ENCODE measurements at regions not wholly inside any gene's neighbourhood (a gene's known extent, or its start where the extent isn't known, plus 50 kb on each side); places are given as distances from the start of the nearest gene placed in this dataset.

DNA sequence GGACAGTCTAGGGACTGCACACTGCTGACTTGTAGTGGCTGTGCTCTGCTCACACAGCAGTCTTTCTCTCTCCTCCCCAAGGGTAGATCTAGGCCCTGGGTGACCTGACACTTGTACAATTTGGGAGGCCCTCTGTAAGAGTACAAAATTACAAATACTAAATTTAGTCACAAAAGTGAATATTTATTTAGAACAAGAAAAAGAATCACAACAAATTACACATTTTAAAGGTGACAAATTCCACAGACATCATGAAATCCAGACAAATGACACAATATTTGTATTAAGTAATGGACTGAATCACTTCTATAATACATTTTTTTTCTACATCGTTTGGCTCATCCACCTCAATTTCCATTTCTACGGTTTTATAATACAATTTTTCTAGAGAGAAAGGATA is 496.4 kb downstream of the TXNL1 start:
- Mint-ChIP-seq H3K9me3 (peaks cover 0 to 8% (median 7%) of the 10 kb centered on the region in 7 donors), H3K36me3 (no peaks in the 10 kb centered on the region), H3K27me3 (ENCODE audit: low read depth in 3 of 3) (peaks cover 0 to 2% (median 2%) of the 10 kb centered on the region in 3 donors), H3K4me3 (no peak overlapping the region), H3K4me1 (no peaks in the 10 kb centered on the region), H3K27ac (no peak overlapping the region)
- no peaks in the 10 kb centered on the region for H3K4me1 ChIP-seq (ENCODE audit: control insufficient read depth in 1 of 2, insufficient read depth in 2 of 2, low read length in 2 of 2)
- no peak overlapping the region for H3K27ac ChIP-seq (ENCODE audit: low read depth in 1 of 2, low read length in 2 of 2)
- no peaks in the 10 kb centered on the region for H3K79me2 ChIP-seq (ENCODE audit: insufficient read depth, low read length)
- WGBS (ENCODE audit: insufficient coverage) = no CpG with 5 or more reads among the region's 2 CpGs
- no peaks in the 10 kb centered on the region for H3K27me3 ChIP-seq (ENCODE audit: control insufficient read depth in 2 of 2, insufficient read depth in 2 of 2, low read length in 2 of 2)
- TF ChIP-seq, protein P1, sequence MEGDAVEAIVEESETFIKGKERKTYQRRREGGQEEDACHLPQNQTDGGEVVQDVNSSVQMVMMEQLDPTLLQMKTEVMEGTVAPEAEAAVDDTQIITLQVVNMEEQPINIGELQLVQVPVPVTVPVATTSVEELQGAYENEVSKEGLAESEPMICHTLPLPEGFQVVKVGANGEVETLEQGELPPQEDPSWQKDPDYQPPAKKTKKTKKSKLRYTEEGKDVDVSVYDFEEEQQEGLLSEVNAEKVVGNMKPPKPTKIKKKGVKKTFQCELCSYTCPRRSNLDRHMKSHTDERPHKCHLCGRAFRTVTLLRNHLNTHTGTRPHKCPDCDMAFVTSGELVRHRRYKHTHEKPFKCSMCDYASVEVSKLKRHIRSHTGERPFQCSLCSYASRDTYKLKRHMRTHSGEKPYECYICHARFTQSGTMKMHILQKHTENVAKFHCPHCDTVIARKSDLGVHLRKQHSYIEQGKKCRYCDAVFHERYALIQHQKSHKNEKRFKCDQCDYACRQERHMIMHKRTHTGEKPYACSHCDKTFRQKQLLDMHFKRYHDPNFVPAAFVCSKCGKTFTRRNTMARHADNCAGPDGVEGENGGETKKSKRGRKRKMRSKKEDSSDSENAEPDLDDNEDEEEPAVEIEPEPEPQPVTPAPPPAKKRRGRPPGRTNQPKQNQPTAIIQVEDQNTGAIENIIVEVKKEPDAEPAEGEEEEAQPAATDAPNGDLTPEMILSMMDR (IDR thresholded peaks at IDR 0.05) = no peak
- H2AFZ ChIP-seq (ENCODE audit: insufficient read depth, low read depth, low read length, poor library complexity, severe bottlenecking) = no peak overlapping the region
- intact Hi-C loops (cut with micrococcal nuclease) = no loop called here
- peaks cover 0 to 8% of the 10 kb centered on the region in 2 donors for H3K9me3 ChIP-seq (replicated peaks in 1 of 2; ENCODE audit: control insufficient read depth in 1 of 2, insufficient read depth in 1 of 2, low read length in 2 of 2)
- no peak overlapping the region for H3K4me2 ChIP-seq (replicated peaks; ENCODE audit: extremely low read depth, low read length, poor library complexity, severe bottlenecking)
- no peaks in the 10 kb centered on the region for H4K20me1 ChIP-seq (ENCODE audit: insufficient read depth, low read length)
- no peak overlapping the region for H3K4me3 ChIP-seq (replicated peaks in 1 of 3; ENCODE audit: low read depth in 2 of 3, low read length in 3 of 3)
- no peak overlapping the region for H3K9ac ChIP-seq (ENCODE audit: insufficient read depth, low read length, poor library complexity, severe bottlenecking)
- no peak for DNase-seq
- H3K36me3 ChIP-seq (replicated peaks in 1 of 2; ENCODE audit: control insufficient read depth in 1 of 2, insufficient read depth in 2 of 2, low read length in 2 of 2) = no peaks in the 10 kb centered on the region

DNA sequence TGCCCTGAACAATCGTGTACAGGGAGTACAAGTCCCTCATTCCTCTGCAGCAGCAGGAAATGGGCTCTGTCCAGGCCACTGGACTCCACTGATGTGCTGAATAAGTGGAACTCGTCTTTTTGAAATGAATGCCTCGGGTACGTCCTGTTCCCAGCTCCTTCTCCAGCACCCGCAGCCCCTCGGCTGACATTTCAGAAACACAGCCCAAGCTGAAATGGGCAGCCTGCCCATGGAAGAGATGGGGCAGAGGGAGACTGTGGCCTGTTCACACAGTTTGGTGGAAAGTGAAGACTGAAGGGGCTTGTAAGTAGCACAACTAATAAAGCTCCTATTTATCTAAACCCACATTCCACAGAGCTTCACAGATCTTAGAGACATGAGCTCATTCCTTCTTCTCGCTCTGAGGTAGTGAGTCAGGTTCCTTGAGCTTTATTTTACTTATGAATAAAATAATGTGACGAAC is 498.6 kb downstream of the TXNL1 start:
- Histone ChIP-seq H3K4me1 (ENCODE audit: control insufficient read depth in 1 of 2, insufficient read depth in 2 of 2, low read length in 2 of 2) (no peaks in the 10 kb centered on the region), H3K9ac (ENCODE audit: insufficient read depth, low read length, poor library complexity, severe bottlenecking) (no peak overlapping the region), H3K4me3 (replicated peaks in 1 of 3; ENCODE audit: low read depth in 2 of 3, low read length in 3 of 3) (no peak overlapping the region), H3K27ac (ENCODE audit: low read depth in 1 of 2, low read length in 2 of 2) (no peak overlapping the region), H4K20me1 (ENCODE audit: insufficient read depth, low read length) (no peaks in the 10 kb centered on the region), H2AFZ (ENCODE audit: insufficient read depth, low read depth, low read length, poor library complexity, severe bottlenecking) (no peak overlapping the region), H3K27me3 (ENCODE audit: control insufficient read depth in 2 of 2, insufficient read depth in 2 of 2, low read length in 2 of 2) (no peaks in the 10 kb centered on the region), H3K4me2 (replicated peaks; ENCODE audit: extremely low read depth, low read length, poor library complexity, severe bottlenecking) (no peak overlapping the region), H3K36me3 (replicated peaks in 1 of 2; ENCODE audit: control insufficient read depth in 1 of 2, insufficient read depth in 2 of 2, low read length in 2 of 2) (no peaks in the 10 kb centered on the region), H3K9me3 (replicated peaks in 1 of 2; ENCODE audit: control insufficient read depth in 1 of 2, insufficient read depth in 1 of 2, low read length in 2 of 2) (peaks cover 0 to 4% of the 10 kb centered on the region in 2 donors), H3K79me2 (ENCODE audit: insufficient read depth, low read length) (no peaks in the 10 kb centered on the region)
- Mint-ChIP-seq H3K36me3 (no peaks in the 10 kb centered on the region), H3K4me3 (no peak overlapping the region), H3K27me3 (ENCODE audit: low read depth in 3 of 3) (peaks cover 0 to 2% (median 0%) of the 10 kb centered on the region in 3 donors), H3K27ac (no peak overlapping the region), H3K9me3 (peaks cover 0 to 5% (median 2%) of the 10 kb centered on the region in 7 donors), H3K4me1 (no peaks in the 10 kb centered on the region)
- intact Hi-C loops (cut with micrococcal nuclease) = no loop called here
- 100% methylated on average over 6 of the region's 8 CpGs for WGBS (ENCODE audit: insufficient coverage)
- no peak for DNase-seq
- TF ChIP-seq, protein P1 (IDR thresholded peaks at IDR 0.05) = no peak
